ENCODE measurements at regions not wholly inside any gene's neighbourhood (a gene's known extent, or its start where the extent isn't known, plus 50 kb on each side); places are given as distances from the start of the nearest gene placed in this dataset.
A peak's percentile ranks its signal among the peaks of the same experiment; 100 is the strongest.
"Not testable (repeated sequence)": the region's sequence is repeated elsewhere in the genome, so short reads cannot be mapped to it uniquely, and the experiment has no call there.

DNA sequence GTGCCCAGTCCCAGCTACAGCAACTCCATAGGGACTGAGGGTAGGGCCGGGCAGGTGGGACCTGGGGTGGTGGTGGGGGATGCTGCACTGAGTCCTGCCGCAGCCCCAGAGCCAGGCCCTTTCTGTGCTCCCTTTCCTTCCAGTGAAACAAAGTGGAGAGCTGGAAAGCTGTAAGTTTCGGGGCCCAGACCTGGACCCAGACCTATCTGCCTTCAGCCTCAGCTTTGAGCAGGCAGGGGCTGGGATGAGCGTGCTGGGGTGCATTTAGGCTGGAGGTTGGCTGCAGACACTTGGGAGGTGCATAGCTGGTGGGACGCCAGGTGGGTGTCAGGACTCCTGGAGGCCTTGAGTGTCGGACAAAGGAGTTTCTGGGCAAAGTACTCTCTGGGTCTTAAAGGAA lies 92.7 kb upstream of the C1orf174 start:
- no peak for DNase-seq

DNA sequence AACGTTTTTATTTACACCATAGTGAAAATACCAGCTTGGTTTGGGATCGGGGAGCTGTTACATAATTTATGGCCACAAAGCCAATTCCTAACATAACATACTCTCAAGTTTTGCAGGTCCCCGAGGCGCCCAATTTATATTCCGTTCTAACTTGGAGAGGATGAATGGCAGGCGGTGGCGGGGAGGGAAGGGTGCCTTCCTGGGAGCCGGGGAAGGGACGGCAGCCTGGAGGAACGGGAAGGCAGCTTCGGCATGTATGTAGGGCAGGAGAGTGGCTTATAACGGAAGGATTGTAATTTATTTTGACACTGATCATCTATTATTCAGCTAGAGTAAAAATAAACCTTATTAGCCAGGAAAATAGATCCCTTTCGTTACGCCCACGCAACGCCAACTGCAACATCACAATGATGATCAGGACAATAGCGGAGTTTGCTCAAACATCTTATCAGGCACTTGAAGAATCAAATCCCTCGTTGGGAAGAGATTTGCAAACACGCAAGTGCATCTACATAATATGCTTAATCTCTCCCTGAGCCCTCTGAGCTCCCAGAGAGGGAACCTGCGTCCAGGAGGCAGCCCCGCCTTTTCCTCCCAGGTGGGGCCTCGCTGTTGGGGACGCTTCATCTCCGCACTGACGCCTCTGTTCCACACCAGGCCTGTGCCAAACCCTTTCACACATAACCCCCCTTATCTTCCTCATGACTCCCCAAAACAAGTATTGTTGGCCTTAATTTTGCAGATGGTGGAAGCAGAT lies 93.7 kb upstream of the C1orf174 start:
- DNase-seq, result peak; percentile 45

DNA sequence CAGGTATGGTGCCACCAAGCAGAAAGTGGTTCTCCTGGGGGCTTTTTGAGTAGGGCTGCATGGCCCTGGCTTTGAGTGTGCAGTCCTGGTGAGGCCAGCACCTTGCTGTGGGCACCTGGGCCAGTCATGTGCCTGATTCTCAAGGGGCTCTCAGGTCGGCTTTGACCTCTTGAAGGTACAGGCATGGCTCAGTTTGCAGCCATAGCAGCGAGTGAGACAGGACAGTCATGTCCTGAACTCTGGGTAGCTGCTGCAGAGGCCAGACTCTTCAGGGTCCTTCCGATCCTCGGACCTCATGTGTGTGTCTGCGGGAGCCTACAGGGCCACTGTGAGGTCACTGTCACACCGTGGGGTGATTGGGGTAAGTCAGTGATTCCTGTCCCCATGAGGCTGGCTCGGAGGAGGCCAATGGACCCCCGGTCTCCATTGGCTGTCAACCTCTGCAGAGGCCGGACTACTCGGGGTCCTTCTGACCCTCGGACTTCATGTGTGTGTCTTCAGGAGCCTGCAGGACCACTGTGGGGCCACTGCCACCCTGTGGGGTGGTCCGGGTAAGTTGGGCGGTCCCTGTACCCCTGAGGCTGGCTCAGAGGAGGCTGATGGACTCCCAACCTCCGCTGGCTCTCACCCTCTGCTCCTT lies 95.2 kb upstream of the C1orf174 start:
- DNase-seq, result no peak

DNA sequence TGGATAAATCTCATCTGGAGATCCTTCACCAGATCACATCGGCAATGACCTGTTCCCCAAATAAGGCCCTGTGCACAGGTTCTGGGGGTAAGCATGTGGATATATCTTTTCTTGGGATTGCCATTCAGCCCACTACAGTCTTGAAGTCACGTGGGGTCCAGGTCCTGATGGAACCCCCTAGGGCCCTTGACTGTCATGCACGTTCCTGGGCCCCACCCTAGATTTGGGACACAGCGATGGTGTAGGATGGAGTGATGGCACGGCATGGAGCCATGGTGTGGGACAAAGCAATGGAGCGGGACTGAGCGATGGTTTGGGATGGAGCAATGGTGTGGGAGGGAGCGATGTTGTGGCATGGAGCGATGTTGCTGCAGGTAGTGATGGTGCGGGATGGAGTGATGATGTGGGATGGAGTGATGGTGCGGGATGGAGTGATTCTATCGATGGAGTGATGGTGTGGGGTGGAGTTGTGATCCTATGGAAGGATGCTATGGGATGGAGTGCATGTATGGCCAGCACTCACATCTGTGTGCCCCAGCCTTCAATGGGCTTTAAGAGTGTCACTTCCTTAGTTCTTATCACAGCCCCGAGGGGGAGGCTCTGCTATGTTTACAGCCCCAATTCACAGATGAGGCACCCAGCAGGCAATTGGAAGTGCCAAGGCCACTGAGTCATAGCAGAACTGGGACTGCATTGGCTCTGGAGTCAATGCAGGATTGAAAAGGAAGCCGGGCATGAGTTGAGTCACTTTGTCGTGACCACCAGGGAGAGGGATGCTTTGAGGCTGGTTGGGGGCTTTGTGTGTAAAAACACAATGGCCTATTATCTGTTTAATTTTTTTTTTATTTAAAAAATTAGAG lies 97.0 kb upstream of the C1orf174 start:
- DNase-seq, result no peak

DNA sequence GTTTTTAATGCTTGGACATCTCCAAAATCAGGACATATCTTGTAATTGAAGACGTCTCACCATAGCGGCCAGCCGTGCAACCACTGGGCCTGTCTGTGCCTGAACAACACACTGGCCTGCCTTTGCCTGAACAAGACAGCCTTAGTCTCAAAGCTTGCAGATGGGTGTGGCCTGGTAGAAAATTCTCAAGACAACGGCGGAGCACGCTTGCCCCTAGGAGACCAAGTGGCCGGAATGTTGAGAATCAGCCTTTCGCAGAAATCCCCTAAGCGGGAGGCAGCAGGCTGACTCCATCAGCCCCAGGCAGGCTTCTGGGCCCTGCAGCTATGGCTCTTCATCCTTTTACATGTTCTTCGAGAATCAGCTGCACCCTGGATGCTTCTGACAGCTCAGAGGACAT lies 98.0 kb upstream of the C1orf174 start:
- DNase-seq, result peak; percentile 13

DNA sequence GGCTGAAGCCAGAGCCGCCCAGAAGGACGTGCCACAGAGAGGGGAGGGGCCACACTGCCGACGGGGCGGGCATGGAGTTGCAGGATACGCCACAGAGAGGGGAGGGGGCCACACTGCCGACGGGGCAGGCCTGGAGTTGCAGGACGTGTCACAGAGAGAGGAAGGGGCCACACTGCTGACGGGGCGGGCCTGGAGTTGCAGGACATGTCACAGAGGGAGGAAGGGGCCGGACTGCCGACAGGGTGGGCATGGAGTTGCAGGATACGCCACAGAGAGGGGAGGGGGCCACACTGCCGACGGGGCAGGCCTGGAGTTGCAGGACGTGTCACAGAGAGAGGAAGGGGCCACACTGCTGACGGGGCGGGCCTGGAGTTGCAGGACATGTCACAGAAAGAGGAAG lies 99.4 kb upstream of the C1orf174 start:
- DNase-seq, result not testable (repeated sequence)

DNA sequence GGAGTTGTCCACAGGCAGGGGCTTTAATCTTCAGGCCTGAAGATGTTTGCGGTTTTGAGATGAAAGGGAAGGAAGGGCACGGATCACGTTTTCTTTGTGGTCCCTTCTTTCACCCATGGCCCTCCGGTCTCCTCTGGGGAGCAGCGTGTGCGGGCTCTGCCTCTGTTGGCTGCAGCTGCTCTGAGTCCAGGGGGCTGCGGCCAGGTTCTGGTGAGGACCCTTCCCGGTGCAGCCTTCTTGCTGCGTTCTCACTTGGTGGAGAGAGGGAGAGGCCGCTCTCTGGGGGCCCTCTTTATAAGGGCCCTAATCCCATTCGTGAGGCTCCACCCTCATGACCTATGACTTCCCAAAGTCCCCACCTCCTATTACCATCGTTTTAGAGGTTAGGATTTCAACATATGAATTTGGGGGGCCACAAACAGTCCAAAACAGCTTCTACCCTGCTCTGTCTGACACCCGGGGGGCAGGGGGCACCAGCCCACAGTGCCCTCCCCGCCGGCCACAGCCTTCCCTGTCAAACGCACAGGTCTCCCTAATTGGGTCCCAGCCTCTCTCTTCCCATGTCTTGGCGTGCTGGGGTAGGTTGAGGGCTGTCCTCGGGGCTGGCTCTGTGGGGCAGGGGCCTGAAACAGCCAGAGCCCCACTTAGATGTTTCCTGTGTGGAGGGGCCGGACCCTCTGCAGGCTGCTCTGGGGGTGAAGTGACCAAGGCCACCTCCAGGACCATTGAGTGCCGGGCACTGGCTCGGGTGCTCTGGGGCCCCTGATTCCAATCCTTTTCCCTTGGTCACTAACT lies 100.1 kb upstream of the C1orf174 start:
- no peak for DNase-seq

DNA sequence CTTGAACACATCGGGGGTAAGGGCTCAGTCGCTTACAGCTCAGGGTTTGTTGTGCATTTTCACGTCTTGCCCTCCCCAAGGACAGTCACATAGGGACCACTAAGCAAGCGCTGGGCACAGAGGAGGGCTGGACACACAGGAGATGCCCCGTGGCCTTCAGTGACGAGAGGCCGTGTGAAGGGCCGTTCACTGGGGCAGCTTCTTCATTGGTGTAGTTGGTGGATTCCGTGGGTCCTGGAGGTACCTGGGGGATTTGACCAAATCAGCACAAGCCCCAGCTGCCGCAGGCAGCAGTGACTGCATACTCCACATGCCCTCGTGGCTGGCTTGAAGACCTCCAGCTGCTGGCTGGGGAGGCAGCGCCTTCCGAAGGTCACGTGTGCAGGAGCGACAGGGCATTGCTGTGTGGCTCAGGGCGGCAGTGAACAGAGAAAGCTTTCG lies 100.8 kb upstream of the C1orf174 start:
- DNase-seq, result peak; percentile 20

DNA sequence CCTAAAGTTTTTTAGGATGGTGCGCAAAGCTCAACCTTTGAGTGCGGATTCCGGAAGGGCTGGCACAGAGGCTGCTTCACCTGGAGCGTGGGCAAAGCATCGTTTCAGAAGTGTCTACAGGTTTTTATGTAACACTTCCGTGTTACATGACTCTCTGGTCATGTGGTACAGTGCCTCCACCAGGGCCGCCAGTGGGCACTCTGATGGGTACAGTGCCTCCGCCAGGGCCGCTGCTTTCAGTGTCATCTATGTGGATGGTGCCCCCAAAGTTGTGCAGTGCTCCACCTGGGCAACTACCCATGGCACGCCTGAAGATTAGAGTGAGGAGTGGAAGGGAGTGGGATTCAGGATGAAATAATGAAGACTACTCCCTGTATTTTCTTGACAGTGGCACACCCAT lies 101.4 kb upstream of the C1orf174 start:
- DNase-seq, result no peak

DNA sequence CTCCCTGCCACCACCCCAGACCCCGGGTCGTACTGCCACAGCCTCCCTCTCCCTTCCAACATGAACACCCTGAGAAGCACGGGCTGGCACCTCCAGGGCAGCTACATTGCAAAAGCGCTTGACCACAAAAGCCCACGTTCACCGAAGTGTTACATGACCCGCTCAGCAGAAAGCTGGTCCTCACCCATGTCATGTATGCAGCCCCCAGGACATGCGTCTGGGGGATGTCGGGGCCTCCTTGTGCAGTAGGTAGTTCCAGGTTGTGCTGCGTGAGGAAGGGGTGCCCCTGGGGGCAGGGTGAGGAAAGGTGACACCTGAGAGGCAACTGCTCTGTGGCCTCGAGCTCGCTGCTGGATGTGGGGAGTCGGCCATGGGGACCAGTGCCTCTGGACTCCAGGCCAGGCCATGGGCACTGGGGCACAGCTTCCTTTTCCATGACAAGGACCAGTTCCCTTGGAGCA lies 102.0 kb upstream of the C1orf174 start:
- no peak for DNase-seq

DNA sequence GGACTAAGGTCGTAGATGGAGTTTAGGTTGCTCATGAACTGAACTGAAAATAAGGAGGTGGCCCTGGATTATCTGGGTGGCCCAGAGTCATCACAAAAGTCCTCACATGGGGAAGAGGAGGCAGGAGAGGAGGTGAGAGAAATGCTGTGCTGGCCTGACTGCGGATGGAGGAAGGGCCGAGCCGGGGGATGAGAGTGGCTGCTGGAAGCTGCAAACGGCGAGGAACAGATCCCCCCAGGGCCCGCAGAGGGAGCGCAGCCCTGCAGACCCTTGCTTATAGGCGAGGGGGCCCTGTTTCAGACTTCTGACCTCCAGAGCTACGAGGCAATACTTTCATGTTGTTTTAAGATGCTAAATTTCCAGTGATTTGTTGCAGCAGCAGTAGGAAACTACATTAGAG lies 102.7 kb upstream of the C1orf174 start:
- DNase-seq, result no peak

DNA sequence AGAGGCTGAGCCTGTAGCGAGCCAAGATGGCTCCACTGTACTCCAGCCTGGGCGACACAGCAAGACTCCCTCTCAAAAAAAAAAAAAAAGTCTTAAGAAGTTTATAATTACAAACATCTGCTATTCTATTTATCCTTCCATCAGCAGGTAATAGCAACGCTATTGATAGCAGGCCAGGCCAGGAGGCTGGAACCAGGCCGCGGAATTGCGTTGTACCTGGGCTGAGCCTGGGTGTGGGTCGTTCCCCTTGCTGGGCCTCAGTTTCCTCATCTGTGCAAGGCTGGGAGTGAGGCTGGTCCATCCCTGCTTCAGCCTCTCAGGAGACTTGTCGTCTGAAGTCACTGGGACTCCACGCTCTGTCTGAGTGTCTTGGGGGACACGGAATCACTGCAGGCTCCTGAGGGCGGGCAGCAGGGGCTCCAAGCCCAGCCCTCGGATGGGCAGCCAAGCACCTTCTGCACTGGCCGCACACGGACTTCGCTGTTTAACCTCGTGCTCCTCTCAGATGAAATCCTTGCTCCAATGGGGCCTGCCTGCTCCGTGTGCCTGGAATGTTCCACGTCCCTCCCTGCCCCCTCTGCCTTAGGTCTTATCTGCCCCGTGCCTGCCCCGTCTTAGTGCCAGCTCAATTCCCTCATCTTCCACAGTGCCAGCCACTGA lies 103.9 kb upstream of the C1orf174 start:
- DNase-seq, result no peak

DNA sequence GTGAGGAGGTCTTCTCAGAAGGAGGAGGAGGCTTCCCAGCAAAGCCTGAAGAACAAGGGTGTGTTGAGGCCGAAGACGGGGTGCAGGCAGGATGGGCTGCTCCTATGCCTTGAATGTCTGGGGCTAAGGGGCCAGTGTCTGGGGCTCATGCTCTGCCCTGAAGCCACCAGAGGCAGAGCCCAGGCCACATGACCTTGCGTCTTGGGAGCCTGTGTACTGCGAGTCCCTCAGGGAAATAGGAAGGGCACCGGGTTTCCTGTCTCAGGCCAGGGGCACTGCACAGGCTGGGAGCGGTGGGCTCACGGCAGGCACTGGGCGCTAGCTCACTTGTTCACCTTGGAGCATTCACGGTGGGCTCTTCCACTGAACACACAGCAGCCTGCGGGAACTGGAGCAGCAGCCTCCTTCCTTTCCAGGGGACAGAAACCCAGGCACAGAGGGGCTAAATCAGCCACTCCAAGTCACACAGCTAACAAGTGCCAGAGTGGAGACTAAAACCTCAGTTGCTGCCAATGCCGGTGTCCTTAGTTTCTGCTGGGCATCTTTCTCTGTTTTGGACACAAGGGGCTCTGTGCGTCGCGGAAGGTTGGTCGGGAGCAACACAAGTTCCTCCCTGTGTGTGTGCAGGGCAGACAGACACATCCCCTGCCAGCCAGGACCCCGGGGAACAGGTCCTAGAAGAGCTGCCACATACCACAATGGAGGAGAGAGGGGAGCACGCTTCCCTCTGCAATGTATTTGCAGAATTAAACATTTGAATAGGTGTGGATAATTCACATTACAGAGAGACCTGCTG lies 104.8 kb upstream of the C1orf174 start:
- no peak for DNase-seq

DNA sequence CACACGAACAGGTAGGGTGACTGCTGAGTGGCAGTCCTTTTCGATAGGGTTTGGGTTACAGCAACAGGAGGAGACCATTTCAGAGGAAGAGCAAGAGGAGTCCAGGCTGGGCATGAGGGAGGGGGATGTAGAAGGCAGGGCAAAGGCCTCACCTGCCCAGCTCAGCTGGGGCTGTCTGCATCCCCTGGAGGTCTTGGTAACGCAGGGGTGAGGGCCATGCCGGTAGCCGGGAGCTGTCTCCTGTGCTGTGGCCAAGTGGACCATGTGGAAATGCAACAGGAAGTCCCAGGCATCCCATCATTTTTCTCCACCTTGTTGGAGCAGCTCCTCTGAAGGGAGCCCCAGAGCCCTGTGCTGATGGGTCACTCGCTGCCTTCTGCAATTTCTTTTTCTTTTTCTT lies 105.4 kb upstream of the C1orf174 start:
- no peak for DNase-seq

DNA sequence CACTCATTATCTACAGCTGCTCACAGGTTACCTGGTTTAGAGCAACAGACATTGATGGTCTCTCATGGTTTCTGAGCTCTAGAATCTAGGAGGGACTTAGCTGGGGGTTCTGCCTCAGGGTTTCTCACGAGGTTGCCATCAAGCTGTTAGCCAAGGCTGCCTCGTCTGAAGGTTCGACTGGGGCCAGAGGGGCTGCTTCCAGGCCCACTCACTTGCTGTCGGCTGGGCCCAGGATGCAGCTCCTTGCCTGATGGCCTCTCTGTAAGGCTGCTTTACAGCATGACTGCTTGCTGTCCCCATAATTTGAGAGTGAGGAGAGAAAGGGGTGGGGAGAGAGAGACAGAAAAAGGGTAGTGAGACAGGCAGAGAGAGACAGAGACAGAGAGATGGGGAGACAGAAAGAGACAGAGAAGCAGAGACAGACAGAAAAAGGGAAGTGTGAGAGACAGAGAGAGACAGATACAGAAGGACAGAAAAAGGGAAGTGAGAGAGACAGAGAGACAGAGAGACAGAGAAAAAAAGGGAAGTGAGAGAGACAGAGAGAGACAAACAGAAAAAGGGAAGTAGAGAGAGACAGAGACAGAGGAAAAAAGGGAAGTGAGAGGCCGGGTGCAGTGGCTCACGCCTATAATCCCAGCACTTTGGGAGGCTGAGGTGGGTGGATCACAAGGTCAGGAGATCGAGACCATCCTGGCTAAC lies 106.8 kb upstream of the C1orf174 start:
- DNase-seq, result no peak

DNA sequence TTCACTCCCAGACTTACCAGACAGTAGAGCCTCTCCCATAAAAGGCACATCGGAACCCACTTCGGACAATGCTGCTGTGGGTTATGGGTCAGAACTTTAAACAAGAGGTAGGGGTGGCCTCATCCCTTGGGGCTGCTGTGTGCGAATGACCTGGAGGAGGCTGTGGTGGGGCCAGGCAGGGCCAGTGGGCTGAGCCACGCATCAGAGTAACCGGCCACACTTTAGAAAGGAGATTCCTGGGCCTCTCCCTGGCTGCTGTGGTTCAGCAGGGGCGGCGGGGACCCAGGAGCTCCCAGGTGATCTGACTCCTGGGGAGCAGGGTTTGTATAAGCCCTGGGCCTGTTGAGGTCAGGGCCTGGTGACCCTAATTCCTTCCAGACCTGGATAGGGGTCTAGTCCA lies 110.2 kb upstream of the C1orf174 start:
- no peak for DNase-seq

DNA sequence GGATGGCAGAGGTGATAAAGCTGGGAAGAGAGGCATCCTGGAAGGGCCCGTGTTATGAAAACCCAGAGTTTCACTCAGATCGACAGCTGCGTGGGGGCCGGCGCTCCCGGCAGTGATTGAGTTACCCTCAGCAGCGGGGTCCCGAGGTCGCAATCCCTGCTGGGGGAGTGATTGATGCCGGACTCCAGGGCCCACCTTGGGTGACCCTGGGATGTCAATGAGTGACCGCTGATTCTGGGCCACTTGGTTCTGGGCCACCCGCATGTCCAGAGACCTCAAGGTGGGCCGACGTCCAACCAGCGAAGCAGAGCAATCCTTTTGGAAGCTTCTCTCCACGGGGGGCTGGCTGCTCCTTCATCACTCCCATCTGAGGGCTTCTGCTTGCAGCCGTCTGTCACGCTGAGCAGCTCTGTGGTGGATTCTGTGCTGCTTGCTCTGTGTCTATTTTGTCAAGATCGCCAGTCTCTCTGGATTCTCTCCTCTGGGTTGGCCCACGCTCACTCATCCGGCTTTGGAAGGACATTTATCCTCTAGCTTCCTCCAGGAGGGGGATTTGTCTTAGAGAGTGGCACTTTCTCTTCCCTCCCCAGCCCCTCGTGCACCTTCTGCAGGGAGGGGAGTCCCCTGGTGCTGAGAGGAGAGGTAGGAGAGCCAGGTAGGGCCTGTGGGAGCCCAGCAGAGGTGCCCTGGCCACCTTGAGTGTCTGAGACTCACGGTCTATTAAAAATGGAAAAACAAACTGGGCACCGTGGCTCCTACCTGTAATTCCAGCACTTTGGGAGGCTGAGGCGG lies 110.9 kb upstream of the C1orf174 start:
- peak; percentile 13 for DNase-seq

DNA sequence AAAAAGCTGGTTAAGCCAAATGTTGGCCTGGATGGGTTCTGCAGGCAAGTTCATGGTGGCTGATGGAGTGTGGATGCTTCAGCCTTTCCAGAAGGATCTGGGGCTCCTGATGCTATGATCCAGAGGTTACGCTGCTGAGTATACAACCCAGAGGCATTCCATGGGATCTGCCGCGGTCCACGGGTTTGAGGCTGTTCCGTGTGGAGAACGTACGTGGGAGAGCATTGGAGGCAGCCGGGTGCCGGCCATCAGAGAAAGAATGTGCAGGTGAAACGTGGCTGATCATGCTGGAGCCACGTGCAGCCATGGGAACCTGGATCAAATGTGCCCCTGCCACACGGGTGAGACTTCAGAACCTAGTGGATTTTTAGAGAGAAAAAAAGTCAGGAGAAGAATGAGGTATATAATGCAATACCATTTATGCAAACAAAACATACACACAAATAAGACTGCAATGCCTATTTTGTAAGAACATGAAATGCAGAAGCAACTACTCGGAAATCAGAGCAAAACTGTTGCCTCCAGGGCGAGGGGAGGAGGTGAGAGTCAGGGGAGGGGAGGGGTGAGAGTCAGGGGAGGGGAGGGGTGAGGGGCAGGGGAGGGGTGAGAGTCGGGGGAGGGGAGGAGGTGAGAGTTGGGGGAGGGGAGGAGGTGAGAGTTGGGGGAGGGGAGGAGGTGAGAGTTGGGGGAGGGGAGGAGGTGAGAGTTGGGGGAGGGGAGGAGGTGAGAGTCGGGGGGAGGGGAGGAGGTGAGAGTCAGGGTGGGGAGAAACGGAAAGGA lies 116.5 kb upstream of the C1orf174 start:
- DNase-seq, result no peak

Measured in eye (tissue), 1 donor.